ENCODE measurements at regions not wholly inside any gene's neighbourhood (a gene's known extent, or its start where the extent isn't known, plus 50 kb on each side); places are given as distances from the start of the nearest gene placed in this dataset.
"Not testable (repeated sequence)": the region's sequence is repeated elsewhere in the genome, so short reads cannot be mapped to it uniquely, and the experiment has no call there.

DNA sequence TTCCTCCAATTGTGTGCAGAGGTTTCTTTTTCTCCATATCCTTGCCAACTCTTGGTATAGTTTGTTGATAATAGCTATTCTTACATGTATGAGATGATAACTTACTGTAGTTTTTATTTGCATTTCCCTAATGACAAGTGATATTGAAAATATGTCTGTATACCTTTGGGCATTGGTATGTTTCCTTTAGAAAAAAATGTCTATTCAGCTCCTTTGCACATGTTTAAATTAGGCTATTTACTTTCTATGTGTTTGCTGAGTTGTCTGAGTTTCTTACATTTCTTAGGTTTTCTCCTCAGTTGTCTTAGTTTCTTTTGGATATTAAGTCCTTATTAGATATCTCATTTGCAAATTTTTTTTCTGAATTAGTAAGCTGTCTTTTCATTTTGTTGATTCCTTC, 487.3 kb upstream of the EPHA5 start:
- no peak for DNase-seq (ENCODE audit: low spot score)

DNA sequence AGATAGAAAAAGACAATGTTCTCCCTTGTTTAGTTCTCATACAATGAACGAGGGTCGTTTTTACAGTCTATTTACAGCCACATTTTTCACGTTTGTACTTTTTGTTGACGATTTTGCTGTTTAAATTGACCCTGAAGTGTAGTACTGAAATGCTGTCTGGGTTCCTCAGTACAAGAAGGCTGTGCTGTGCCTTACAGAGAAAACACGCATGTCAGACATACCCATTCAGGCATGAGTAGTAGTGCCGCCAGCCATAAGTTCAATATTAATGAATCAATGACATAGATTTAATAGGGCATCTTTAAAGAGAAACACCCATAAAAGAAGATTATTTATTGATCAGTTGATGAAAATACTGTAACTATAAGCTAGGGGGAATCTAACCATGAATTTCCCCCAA, 459.8 kb upstream of the EPHA5 start:
- no peak for DNase-seq (ENCODE audit: low spot score)

DNA sequence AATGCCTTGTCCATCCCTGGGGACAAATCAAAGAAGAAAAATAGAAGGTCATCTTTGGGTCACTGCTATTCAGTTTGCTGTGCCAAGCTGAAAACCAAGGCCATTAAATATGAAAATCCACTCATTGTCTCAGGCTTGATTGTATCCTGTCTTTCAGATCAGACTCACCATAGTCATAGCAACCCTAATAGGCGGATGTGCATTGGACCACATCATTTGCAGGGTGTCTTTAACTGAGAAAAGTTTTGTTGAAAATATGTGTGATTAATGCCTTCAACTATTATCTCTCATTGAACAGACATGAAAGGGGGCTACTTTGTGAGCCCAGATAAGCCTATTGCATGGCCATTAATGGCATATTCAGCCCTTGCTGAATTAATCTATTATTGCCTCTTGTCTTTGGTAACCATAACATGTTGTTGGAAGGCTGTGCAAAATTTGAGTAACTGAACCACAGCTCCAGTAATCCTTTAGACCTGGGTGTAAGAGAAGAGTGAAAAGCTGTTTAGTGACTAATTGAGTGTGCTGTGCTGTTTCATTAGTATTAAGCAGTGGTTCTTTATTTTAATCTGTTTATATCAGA, 453.6 kb upstream of the EPHA5 start:
- DNase-seq (ENCODE audit: low spot score): no peak

DNA sequence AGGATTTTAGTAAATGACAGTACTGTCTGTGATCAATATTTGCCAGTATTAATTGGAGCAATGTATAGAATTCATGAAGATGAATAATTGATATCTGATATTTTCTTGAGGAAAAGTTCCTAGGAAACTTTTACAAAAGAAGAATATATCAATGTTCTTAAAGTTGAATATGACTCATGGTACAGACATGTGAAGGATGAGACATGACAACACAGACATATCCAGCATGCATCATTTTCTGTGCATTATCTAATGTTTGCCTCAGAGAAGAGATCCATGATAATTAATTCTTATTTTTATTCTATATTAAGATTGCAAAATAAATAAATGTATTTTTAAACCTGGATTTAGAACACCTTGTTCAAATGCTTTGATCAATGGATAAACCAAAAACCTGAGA, 452.9 kb upstream of the EPHA5 start:
- DNase-seq (ENCODE audit: low spot score): no peak

DNA sequence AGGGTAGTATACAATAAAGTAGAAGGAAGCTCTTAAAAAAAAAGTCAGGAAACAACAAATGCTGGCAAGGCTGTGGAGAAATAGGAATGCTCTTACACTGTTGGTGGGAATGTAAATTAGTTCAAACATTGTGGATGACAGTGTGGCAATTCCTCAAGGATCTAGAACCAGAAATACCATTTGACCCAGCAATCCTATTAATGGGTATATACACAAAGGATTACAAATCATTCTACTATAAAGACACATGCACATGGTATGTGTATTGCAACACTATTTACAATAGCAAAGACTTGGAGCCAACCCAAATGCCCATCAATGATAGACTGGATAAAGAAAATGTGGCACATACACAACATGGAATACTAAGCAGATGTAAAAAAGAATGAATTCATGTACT, 444.9 kb upstream of the EPHA5 start:
- DNase-seq (ENCODE audit: low spot score): not testable (repeated sequence)

DNA sequence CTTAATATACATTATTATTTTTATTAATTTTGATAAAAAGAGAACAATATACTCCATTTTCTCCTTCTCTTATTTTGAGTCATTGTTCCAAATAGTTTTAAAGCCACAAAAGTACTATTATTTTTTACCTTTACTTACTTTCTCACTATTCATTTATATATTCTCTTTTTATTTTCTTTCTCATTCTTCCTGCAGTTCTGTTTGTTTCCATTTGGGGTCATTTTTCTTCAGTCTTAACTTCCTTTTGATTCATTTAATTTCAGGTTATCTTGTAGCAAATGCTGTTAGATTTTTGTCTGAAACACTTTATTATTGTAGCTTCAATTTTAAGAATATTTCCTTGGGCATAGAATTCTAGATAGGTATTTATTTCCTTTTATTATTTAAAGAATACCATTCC, 438.6 kb upstream of the EPHA5 start:
- DNase-seq (ENCODE audit: low spot score): no peak

DNA sequence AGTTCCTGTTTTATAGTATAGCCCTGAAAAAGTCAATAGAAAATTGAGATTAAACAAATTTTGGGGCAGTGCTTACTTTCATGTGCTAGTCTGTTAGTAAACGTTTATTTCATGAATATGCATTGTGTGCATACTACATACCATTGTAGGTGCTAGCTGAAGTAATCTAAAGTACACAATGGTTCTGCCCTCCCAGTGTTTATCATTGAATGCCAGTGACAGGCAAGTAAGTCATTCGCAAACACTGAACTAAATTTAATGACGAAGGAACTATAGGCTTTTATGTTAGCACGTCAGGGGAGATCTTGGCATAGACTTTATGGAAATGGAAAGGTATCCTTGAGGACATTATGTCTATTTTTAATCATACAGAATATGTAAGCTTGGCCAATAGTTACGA, 426.9 kb upstream of the EPHA5 start:
- no peak for DNase-seq (ENCODE audit: low spot score)

DNA sequence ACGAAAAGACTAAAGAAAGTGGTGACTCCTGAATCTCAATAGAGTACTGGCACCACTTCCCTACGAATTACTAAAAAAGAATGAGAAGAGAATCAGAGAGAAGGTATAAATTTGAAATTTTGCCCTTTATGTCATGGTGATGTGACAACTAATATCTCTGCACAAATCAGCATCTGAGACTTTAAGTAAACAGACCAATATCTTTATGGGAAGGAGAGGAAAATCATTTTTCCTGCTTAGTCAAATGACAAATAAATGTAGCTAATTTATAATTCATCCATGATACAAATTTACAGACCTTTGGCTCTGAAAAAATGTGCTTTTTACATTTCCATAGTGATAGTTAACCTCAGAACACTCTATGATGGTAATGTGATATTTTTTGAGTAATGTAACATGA, 424.8 kb upstream of the EPHA5 start:
- DNase-seq (ENCODE audit: low spot score): no peak

DNA sequence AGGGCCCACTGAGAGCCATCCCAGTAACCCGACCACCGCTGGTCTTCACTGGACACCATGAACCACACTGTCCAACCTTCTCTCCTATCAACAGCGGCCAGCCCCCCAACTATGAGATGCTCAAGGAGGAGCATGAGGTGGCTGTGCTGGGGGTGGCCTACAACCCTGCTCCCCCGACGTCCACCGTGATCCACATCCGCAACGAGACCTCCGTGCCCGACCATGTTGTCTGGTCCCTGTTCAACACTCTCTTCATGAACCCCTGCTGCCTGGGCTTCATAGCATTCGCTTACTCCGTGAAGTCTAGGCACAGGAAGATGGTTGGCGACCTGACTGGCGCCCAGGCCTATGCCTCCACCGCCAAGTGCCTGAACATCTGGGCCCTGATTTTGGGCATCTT, 423.8 kb upstream of the EPHA5 start:
- no peak for DNase-seq (ENCODE audit: low spot score)

DNA sequence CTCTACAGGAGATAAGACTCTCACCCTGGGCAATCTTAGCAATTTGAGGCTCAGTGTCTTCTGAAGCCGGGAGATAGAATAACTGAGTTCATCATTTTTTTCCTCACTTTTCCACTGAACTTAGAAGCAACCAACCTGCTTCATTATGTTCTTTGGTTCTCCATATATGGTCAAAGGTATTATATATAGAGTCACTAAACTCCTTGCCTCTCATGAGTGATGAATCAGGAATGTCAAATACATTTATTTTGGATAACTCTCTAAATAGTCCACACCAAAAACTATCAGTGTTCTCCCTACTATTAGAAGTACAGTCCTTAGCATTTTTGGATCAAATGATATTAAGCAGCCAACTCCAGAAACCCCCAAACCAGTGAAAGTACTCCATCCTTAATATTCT, 421.5 kb upstream of the EPHA5 start:
- DNase-seq (ENCODE audit: low spot score): no peak

DNA sequence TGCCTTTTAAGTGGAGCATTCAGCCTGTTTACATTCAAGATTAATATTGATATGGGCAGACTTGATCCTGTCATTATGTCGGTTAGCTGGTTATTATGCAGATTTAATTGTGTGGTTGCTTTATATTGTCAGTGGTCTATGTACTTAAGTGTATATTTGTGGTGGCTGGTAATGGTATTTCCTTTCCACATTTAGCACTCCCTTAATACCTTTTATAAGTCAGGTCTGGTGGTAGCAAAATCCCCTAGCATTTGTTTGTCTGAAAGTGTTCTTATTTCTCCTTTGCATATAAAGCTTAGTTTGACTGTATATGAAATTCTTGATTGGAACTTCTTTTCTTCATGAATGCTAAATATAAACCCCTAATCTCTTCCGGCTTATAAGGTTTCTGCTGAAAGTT, 403.7 kb upstream of the EPHA5 start:
- no peak for DNase-seq (ENCODE audit: low spot score)

DNA sequence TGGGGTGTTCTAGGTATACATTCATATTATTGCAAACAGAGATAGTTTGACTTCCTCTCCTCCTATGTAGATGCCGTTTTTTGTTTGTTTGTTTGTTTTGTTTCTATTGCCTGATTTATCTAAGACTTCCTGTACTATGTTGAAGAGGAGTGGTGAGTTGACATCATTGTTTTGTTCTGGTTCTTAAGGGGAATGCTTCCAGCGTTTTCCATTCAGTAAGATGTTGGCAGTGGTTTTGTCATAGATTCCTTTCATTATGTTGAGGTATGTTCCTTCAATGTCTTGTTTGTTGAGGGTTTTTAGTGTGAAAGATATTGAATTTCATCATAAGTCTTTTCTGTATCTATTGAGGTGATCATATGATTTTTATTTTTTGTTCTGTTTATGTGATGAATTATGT, 401.6 kb upstream of the EPHA5 start:
- DNase-seq (ENCODE audit: low spot score): no peak

DNA sequence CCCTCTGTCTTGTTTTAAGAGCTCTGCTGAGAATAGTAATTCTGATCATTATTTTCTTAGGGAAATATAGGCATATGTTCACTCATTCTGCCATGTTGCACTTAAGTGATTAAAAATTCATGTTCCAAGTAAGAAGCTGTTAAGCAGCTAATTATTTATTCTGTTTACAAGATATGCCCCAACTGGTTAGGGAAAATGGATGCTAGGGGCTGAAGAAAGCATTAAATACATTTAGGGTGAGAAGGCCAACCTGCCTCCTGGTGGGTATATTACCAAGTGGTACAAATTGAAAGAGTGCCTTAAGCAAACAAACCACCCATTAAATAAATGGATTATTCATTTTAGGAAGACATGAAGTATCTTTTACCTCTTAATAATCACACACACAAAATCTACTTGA, 392.6 kb upstream of the EPHA5 start:
- DNase-seq (ENCODE audit: low spot score): peak; percentile 52

DNA sequence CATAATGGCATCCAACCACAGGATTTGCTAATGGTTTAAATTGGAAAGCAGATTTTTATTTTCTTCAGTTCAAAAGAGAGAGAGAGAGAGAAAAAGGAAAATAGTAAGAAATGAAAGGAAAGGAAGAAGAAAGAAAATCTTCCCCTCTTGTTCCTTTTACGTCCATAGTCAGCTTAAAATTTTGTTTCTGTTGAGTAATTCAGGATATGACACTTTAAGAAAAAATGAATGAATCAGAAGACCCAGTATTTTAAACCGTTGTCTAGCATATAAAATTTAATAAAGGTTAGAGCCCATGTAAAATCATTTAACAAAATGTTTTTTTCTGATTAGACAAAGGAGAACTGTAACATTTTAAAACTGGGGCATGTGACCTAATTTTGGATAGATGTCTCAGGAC, 391.8 kb upstream of the EPHA5 start:
- no peak for DNase-seq (ENCODE audit: low spot score)

DNA sequence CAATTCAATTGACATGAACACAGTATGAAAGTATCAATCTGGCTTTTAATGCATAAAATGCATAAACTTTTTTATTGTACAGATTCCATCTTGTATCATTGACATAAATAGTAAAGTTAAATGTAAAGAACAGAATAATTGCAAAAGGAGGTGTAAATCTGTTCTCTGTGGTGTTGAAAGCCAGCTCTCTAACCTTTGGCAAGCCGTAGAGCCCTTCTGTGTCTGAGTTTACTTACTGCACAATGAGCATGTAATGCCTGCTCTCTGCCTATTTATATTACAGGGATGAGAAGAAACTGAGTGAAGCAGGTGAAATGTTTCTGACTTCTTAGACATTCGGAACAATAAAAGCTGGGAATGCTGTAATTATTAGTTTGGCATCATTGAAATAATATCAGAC, 389.3 kb upstream of the EPHA5 start:
- no peak for DNase-seq (ENCODE audit: low spot score)

DNA sequence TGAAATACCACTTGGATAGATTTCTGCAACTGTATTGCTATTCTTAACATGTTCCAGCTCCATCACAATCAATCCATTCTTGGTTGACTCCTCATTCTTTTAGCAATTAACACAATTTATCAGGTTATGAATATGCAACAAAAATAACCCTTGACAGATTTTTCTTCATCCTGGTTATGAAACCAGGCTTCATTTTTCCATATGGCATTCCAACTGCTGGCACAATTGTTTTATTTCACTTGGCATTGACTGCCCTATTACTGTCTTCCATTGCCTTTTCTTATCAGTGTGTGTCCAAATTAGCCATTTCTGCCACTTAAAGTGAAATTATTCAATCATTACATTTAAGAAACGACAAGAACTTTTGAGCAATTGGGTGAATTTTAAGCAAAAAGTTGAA, 388.8 kb upstream of the EPHA5 start:
- no peak for DNase-seq (ENCODE audit: low spot score)

DNA sequence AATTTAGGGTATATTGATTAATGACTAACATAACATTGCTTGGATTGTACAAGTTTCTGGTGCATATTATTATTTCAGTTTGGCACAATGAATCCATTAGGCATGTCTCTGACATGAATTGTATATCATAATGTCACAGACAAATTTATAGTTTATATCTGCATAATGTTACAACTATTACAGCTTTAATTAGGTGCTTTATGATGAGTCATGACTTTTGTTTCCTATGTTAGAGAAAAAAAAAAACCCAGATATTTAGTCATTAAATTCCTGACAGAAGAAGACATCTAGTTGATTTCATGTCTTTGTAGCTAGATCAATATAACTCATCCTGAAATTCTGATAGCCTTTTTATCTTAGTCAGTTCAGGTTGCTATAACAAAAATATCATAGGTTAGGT, 385.7 kb upstream of the EPHA5 start:
- no peak for DNase-seq (ENCODE audit: low spot score)

DNA sequence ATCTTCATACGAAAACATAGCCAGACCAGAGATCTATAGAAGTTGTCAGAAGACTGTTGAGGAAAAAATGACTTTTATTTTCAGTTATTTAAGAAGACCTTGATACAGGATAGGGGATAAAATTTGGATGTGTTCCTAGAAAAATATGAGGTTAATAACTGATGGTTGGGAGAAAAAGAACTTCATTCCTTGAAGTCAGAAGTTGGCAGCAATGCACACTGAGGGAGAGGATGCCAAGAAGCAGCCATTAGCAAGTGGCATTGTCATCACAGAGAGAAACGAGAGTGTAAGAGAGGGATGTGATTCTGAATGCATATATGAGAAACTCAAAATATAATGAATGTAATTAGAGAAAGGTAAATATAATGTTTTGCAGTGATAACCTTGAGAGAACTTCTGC, 382.1 kb upstream of the EPHA5 start:
- no peak for DNase-seq (ENCODE audit: low spot score)

DNA sequence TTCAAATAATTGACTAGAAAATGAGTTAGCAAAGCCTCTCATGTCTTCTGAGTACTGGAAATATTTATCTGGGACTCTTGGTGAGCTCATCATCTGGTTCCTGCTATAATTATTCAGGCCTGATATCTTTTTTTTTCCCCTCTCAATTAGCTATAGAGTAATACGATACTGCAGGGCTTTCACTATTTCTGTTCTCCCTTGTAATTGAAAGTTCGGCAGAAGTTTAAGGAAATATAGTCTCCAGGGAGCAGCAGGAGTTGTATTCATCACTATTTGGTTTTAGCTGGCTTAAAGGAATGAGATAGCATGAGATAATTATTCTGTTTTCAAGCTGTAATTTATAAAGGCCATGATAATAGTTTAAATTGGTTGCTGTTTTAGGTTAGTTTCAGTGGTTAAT, 378.6 kb upstream of the EPHA5 start:
- no peak for DNase-seq (ENCODE audit: low spot score)

DNA sequence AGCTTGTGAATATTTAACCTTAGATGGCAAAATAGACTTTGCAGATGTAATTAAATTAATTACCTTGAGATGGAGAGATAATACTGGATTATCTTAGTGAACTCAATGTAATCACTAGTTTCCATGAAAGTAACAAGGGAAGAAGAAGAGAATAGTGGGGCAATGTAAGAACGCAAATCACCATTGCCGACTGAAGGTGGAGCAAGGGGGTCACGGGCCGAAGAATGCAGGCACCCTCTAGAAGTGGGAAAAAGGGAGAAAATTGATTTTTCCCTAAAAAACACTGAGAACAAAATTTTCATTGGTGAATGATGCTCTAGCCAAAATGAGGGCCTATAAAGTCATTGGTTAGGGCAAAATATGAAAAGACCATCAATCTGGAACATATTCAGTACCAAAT, 375.6 kb upstream of the EPHA5 start:
- peak; percentile 50 for DNase-seq (ENCODE audit: low spot score)

DNA sequence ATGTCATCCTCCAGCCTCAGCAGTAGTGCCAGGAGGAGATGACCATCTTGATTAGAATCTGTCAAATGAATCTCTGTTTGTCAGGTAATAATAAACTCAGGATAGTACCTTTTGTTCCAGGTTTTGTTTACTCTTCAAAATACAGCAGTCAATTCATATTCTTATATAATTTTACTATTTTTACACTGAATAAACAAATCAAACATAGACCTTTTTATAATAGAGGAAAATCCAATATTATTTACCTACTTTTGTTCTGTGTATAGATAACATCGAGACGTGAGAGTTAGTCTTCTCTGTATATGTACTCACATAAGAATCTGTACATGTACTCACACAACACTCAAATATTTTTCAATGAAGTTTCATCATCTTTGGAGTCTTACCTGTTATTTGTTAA, 365.4 kb upstream of the EPHA5 start:
- no peak for DNase-seq (ENCODE audit: low spot score)

DNA sequence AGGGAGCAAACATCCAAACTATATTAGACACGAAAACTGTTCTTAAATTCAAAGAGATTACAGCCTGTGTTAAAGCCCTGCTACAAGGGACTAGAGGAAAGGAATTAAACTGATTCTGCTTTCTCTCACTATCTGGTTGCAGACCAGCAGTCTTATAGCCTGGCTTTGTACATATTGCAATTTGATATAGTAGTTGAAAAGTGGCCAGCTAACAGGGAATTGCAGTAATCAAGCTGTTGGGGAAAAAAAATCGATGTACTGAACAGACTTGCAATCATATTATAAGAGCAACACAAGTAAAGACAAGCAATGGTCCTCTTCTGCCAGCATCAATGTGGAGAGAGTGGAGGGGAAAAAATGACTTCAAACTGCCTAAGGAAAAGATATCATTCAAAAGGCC, 364.4 kb upstream of the EPHA5 start:
- DNase-seq (ENCODE audit: low spot score): no peak

DNA sequence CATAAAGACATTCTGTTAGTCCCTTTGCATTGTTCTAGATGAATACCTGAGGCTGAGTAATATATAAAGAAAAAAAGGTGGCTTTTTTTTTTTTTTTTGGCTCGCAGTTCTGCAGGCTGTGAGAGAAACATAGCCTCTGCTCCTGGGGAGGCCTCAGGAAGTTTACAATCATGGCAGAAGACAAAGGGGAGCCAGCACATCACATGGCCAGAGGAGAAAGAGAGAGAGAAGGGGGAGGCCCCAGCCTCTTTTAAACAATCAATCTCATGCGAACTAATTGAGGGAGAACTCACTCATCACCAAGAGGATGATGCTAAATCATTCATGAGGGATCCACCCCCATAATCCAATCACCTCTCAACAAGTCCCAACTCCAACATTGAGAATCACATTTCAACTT, 364.0 kb upstream of the EPHA5 start:
- no peak for DNase-seq (ENCODE audit: low spot score)

DNA sequence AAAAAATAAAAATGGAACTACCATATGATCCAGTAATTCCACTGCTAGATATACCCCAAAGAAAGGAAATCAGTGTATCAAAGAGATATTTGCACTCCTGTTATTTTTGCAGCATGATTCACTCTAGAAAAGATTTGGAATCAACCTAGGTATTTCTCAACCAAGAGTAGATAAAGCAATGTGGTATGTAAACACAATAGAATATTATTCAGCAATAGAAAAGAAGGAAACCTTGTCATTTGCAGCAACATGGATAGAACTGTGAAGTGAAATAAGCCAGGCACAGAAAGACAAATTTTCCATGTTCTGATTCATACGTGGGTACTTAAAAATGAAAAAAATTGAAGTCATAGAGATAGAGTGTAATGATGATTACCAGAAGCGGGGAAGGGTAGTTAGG, 362.3 kb upstream of the EPHA5 start:
- no peak for DNase-seq (ENCODE audit: low spot score)

DNA sequence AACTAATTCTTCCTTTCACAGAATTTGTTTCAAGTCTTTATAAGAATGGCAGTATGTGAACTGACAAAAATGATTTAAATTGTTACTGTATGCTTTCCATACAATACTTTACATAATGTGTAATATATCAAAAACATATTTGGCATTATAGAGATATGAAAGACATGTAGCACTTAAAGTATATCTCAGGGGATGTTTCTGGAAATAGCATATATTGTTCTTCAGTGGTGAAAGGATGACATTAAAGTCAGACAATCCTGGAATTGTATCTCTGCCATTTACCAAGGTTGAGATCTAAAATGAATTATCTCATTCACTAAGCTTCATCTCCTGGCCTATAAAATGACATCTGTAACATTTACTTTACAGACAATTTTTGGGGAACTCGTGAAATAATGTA, 358.4 kb upstream of the EPHA5 start:
- no peak for DNase-seq (ENCODE audit: low spot score)
